HEK293T (cell line): ENCODE measurements at regions not wholly inside any gene's neighbourhood (a gene's known extent, or its start where the extent isn't known, plus 50 kb on each side); places are given as distances from the start of the nearest gene placed in this dataset.

Experiments used
- CTCF ChIA-PET: fragments of 350-600 bp; formaldehyde crosslinking; extraction: SDS; loops from one replicate; lab custom pipeline; 2021; ENCODE audit warnings: antibody characterized with exemption, inconsistent platforms; lab: Yijun Ruan, JAX
- POLR2A ChIA-PET: fragments of 350-600 bp; formaldehyde crosslinking; extraction: SDS; loops from one replicate; lab custom pipeline; 2020; ENCODE audit warnings: antibody characterized with exemption, inconsistent platforms; lab: Yijun Ruan, JAX
- DNase-seq: peaks from one replicate; pipeline ENCODE4 v3.0.0; 2012; ENCODE audit warnings: mixed read lengths; ENCODE audit errors: extremely low spot score
- ARNT ChIP-seq: fragments of 450-650 bp; IDR thresholded peaks from 2 replicates; pipeline ENCODE4 v1.6.1; 2017; ENCODE audit warnings: mild to moderate bottlenecking
- BHLHE40 ChIP-seq: fragments of 450-650 bp; IDR thresholded peaks from 2 replicates; pipeline ENCODE4 v1.6.1; 2016; ENCODE audit warnings: mild to moderate bottlenecking, moderate library complexity, borderline replicate concordance
- CTBP1 ChIP-seq: fragments of 450-650 bp; IDR thresholded peaks from 2 replicates; pipeline ENCODE4 v1.6.1; 2016; ENCODE audit warnings: borderline replicate concordance
- ELF4 ChIP-seq: fragments of 450-650 bp; IDR thresholded peaks from 2 replicates; pipeline ENCODE4 v1.6.1; 2017; ENCODE audit warnings: antibody characterized with exemption
- FOXK2 ChIP-seq: fragments of 450-650 bp; IDR thresholded peaks from 2 replicates; pipeline ENCODE4 v1.6.1; 2016; ENCODE audit warnings: mild to moderate bottlenecking
- FOXM1 ChIP-seq: fragments of 450-650 bp; IDR thresholded peaks from 2 replicates; pipeline ENCODE4 v1.6.1; 2017; ENCODE audit warnings: mild to moderate bottlenecking, borderline replicate concordance
- HDGF ChIP-seq: fragments of 450-650 bp; IDR thresholded peaks from 2 replicates; pipeline ENCODE4 v1.6.1; 2017; ENCODE audit warnings: antibody characterized with exemption, borderline replicate concordance
- L3MBTL2 ChIP-seq: fragments of 450-650 bp; conservative IDR thresholded peaks from 2 replicates; pipeline ENCODE4 v1.6.1; 2016; ENCODE audit warnings: mild to moderate bottlenecking
- LEF1 ChIP-seq: fragments of 450-650 bp; IDR thresholded peaks from 2 replicates; pipeline ENCODE4 v1.6.1; 2017; ENCODE audit warnings: mild to moderate bottlenecking, borderline replicate concordance
- NFRKB ChIP-seq: fragments of 450-650 bp; IDR thresholded peaks from 2 replicates; pipeline ENCODE4 v1.6.1; 2016; ENCODE audit warnings: mild to moderate bottlenecking, moderate library complexity
- PKNOX1 ChIP-seq: fragments of 450-650 bp; IDR thresholded peaks from 2 replicates; pipeline ENCODE4 v1.6.1; 2016
- SP1 ChIP-seq: fragments of 450-650 bp; IDR thresholded peaks from 2 replicates; pipeline ENCODE4 v1.6.1; 2017
- SUZ12 ChIP-seq: fragments of 450-650 bp; IDR thresholded peaks from 2 replicates; pipeline ENCODE4 v1.6.1; 2016; ENCODE audit warnings: mild to moderate bottlenecking
- TARDBP ChIP-seq: fragments of 450-650 bp; IDR thresholded peaks from 2 replicates; pipeline ENCODE4 v1.6.1; 2016
- ZNF384 ChIP-seq: fragments of 450-650 bp; IDR thresholded peaks from 2 replicates; pipeline ENCODE4 v1.6.1; 2016

DNA sequence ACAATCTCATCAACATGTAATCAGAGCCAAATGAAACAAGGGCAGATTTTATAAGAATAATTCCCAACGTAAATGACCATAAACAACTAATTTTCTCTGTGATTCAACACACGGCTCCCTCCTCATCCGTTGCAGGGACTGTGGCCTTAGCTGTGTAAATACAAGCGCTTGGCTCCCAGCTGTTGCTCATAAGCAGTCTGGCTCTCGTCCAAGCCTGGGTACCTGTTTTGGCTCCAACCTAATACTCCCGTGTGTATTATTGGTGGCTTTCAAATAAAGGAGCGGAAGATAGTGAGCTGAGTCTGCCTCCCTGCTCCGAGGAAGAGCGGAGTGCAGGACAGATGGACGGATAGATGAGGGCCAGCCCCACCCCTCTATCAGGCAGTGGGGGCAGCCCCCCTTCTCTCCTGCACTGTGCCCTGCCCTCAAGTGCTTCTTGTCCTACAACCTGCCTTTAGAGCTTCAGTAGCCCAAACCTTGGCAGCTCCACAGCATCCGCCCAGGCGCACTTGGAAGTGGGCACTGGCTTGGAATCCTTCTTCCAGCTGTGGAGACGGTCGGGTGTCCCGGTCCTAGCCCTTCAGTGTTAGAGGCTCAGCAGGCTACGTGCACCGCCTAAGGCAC lies 670.9 kb downstream of the BRD1 start:
- POLR2A ChIA-PET = no interaction called here
- CTCF ChIA-PET = no interaction called here
- DNase-seq = no peak

GRCh38 chr22:49155770-49156580 lies 671.7 kb downstream of the BRD1 start:
- CTCF ChIA-PET = no interaction called here
- DNase-seq = no peak
- POLR2A ChIA-PET = no interaction called here
- TF ChIP-seq HDGF (no peak), ARNT (no peak), SUZ12 (no peak), FOXM1 (no peak)

More for the DNA sequence above, 670.9 kb downstream of the BRD1 start:
- TF ChIP-seq NFRKB (no peak), FOXK2 (no peak), PKNOX1 (no peak), ELF4 (no peak)

- DNase-seq = no peak
- TF ChIP-seq BHLHE40 (no peak), FOXK2 (no peak), PKNOX1 (no peak), FOXM1 (no peak), L3MBTL2 (no peak)
- POLR2A ChIA-PET = no interaction called here
- CTCF ChIA-PET = no interaction called here
These were observed 672.5 kb downstream of the BRD1 start for GRCh38 chr22:49155039-49155769.

DNA sequence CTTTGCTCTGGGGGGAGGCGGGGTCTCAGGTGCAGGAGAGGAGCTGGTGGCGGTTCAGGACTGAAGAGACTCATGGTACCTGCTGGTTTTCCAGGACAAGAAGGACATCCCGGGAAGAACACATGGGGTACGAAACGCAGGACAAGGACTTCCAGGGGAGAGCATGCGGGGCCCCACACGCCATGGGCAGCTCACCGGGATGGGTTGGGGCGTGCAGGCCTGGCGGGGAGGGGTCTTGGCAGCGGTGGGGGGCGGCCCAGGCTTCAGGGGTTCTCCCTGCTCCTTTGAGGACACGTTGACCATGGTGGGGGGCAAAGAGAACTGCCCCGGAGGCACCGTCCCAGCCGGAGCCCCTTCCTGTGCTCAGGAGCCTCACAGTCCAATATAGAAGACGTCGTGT lies 673.2 kb downstream of the BRD1 start:
- ChIA-PET CTCF (no interaction called here), POLR2A (no interaction called here)
- TF ChIP-seq L3MBTL2 = no peak
- no peak for TF ChIP-seq CTBP1
- TF ChIP-seq FOXK2 = no peak
- TF ChIP-seq HDGF = no peak
- TF ChIP-seq NFRKB = no peak
- no peak for TF ChIP-seq BHLHE40
- TF ChIP-seq ARNT = no peak
- no peak for TF ChIP-seq LEF1
- TF ChIP-seq PKNOX1 = no peak
- TF ChIP-seq TARDBP = no peak
- TF ChIP-seq ELF4 = no peak
- TF ChIP-seq SP1 = no peak
- no peak for TF ChIP-seq ZNF384
- DNase-seq = no peak

DNA sequence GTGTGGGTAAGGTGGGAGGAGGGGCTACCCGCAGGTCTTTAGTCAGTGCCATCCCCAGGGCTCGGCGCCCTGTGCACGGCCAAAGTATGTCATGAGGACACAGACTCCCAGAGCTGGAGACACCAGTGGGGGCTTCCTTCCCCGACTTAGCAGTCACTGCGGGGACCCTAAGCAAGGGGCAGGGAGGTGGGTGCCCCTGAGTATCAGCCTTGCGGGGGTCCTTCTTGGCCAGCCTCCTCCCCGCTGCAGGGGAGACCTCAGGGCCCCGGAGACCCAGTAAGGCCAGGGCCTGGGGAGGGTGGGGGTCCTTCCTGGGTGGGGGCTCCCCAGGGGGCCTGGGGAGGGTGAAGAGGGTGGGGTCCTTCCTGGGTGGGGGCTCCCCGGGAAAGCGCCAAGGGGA lies 673.8 kb downstream of the BRD1 start:
- no peak for DNase-seq
- TF ChIP-seq SUZ12 (no peak), LEF1 (no peak), FOXK2 (no peak), L3MBTL2 (no peak), FOXM1 (no peak), SP1 (no peak), HDGF (no peak), PKNOX1 (no peak), CTBP1 (no peak)
- POLR2A ChIA-PET = no interaction called here
- CTCF ChIA-PET = no interaction called here
